OCI-LY3 (cell line): ENCODE measurements at regions not wholly inside any gene's neighbourhood (a gene's known extent, or its start where the extent isn't known, plus 50 kb on each side); places are given as distances from the start of the nearest gene placed in this dataset.
"Not testable (repeated sequence)": the region's sequence is repeated elsewhere in the genome, so short reads cannot be mapped to it uniquely, and the experiment has no call there.

Source experiments
- H2AFZ ChIP-seq: fragments of 200-600, 300-600 bp; shearing (Covaris generic); 2 replicates; pipeline ENCODE4 v1.6.0; 2014; ENCODE audit warnings: antibody characterized with exemption, low read depth, low read length
- H3K27ac ChIP-seq: fragments of 200-600, 300-600 bp; sonication (generic); 2 replicates; pipeline ENCODE4 v1.5.1; 2014; ENCODE audit warnings: mild to moderate bottlenecking, low read length, moderate library complexity, mixed read lengths
- H3K27me3 ChIP-seq: fragments of 200-600, 300-600 bp; sonication (generic); 2 replicates; pipeline ENCODE4 v1.6.1; 2014; ENCODE audit warnings: low read depth, low read length, mixed read lengths
- H3K36me3 ChIP-seq: fragments of 200-600, 300-600 bp; sonication (generic); replicated peaks from 2 replicates; pipeline ENCODE3; 2014; ENCODE audit warnings: low read depth, low read length, mixed read lengths
- H3K4me1 ChIP-seq: fragments of 300-600, 200-600 bp; sonication (generic); 2 replicates; pipeline ENCODE4 v1.6.1; 2014; ENCODE audit warnings: low read length, mixed read lengths
- H3K4me2 ChIP-seq: fragments of 200-600, 300-600 bp; sonication (generic); 2 replicates; pipeline ENCODE4 v1.6.1; 2014; ENCODE audit warnings: low read length, mixed read lengths
- H3K4me3 ChIP-seq: fragments of 300-600, 200-600 bp; sonication (generic); 2 replicates; pipeline ENCODE4 v1.5.1; 2014; ENCODE audit warnings: antibody characterized with exemption, mild to moderate bottlenecking, low read length, moderate library complexity
- H3K79me2 ChIP-seq: fragments of 300-600, 200-600 bp; shearing (Covaris generic); 2 replicates; pipeline ENCODE4 v1.6.1; 2014; ENCODE audit warnings: mild to moderate bottlenecking, low read length, mixed read lengths
- H3K9ac ChIP-seq: fragments of 300-600, 200-600 bp; shearing (Covaris generic); 2 replicates; pipeline ENCODE4 v1.6.0; 2014; ENCODE audit warnings: mild to moderate bottlenecking, low read length, moderate library complexity
- H3K9me3 ChIP-seq: fragments of 200-600, 300-600 bp; shearing (Covaris generic); 2 replicates; pipeline ENCODE4 v1.6.1; 2014; ENCODE audit warnings: low read length, mixed read lengths; ENCODE audit not compliant: insufficient read depth
- H4K20me1 ChIP-seq: fragments of 200-600, 300-600 bp; sonication (generic); 2 replicates; pipeline ENCODE4 v1.6.1; 2016; ENCODE audit warnings: low read length, mixed read lengths; ENCODE audit not compliant: insufficient read depth
- EZH2phosphoT487 ChIP-seq: fragments of 200-600 bp; shearing (Covaris generic); IDR thresholded peaks from 2 replicates; pipeline ENCODE4 v1.6.1; 2018; ENCODE audit warnings: antibody characterized with exemption, mixed run types, low read depth
- TF ChIP-seq, protein P1 (sequence below): fragments of 200-600, 300-600 bp; sonication (generic); IDR thresholded peaks from 2 replicates; pipeline ENCODE4 v1.5.1; 2014; ENCODE audit warnings: antibody characterized with exemption, low read length, low read depth

GRCh38 chr4:23023121-23023520 lies 330.4 kb downstream of the GBA3 start:
- Histone ChIP-seq H4K20me1 (no peaks in the 10 kb centered on the region), H3K4me2 (no peak overlapping the region), H3K27ac (no peak overlapping the region), H3K4me1 (no peaks in the 10 kb centered on the region), H3K4me3 (no peak overlapping the region), H3K27me3 (no peaks in the 10 kb centered on the region), H3K9ac (no peak overlapping the region), H3K9me3 (no peaks in the 10 kb centered on the region), H3K36me3 (no peaks in the 10 kb centered on the region), H2AFZ (no peak overlapping the region), H3K79me2 (no peaks in the 10 kb centered on the region)
- no peak for TF ChIP-seq EZH2phosphoT487
- TF ChIP-seq, protein P1, sequence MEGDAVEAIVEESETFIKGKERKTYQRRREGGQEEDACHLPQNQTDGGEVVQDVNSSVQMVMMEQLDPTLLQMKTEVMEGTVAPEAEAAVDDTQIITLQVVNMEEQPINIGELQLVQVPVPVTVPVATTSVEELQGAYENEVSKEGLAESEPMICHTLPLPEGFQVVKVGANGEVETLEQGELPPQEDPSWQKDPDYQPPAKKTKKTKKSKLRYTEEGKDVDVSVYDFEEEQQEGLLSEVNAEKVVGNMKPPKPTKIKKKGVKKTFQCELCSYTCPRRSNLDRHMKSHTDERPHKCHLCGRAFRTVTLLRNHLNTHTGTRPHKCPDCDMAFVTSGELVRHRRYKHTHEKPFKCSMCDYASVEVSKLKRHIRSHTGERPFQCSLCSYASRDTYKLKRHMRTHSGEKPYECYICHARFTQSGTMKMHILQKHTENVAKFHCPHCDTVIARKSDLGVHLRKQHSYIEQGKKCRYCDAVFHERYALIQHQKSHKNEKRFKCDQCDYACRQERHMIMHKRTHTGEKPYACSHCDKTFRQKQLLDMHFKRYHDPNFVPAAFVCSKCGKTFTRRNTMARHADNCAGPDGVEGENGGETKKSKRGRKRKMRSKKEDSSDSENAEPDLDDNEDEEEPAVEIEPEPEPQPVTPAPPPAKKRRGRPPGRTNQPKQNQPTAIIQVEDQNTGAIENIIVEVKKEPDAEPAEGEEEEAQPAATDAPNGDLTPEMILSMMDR: no peak

DNA sequence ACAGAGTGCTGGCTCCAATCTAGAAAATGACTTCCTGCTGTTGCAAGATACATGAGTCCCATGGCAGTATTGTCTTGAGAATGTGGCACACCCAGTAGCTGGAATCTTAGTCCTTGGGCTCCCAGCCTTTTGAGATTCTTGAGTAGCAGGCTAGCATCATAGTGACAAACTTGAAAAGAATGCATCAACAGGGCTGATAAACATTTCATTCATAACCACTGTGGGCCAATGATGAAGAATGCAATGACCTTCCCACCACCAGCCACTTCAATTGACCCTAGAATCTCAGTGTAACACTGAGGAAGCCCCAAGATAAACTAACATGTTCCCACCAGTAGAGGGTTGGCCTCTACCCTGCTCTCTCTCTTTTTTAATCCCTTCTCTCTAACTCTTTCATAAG lies 329.3 kb downstream of the GBA3 start:
- Histone ChIP-seq H3K9ac (no peak overlapping the region), H3K27me3 (no peaks in the 10 kb centered on the region), H3K79me2 (no peaks in the 10 kb centered on the region), H3K4me1 (no peaks in the 10 kb centered on the region), H3K36me3 (no peaks in the 10 kb centered on the region), H3K27ac (no peak overlapping the region), H3K4me2 (no peak overlapping the region), H3K9me3 (no peaks in the 10 kb centered on the region), H2AFZ (no peak overlapping the region), H3K4me3 (no peak overlapping the region), H4K20me1 (no peaks in the 10 kb centered on the region)
- no peak for TF ChIP-seq EZH2phosphoT487
- TF ChIP-seq, protein P1: no peak

GRCh38 chr4:23021040-23021439 lies 328.3 kb downstream of the GBA3 start:
- Histone ChIP-seq H3K9me3 (no peaks in the 10 kb centered on the region), H3K27me3 (no peaks in the 10 kb centered on the region), H4K20me1 (no peaks in the 10 kb centered on the region), H3K9ac (no peak overlapping the region), H3K27ac (no peak overlapping the region), H3K36me3 (no peaks in the 10 kb centered on the region), H3K4me1 (no peaks in the 10 kb centered on the region), H3K79me2 (no peaks in the 10 kb centered on the region), H3K4me2 (no peak overlapping the region), H2AFZ (no peak overlapping the region), H3K4me3 (no peak overlapping the region)
- TF ChIP-seq EZH2phosphoT487: no peak
- TF ChIP-seq, protein P1: no peak

DNA sequence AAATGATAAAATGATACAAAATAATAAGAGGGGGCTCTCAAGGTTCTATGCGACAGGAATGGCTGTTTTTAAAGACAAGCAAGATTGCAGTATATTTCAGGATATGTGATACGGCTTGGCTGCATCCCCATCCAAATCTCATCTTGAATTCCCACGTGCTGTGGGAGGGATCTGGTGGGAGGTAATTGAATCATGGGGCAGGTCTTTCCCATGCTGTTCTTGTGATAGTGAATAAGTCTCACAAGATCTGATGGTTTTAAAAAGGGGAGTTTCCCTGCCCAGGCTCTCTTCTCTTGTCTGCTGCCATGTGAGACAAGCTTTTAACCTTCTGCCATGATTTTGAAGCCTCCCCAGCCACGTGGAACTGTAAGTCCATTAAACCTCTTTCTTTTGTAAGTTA lies 327.7 kb downstream of the GBA3 start:
- H3K4me3 ChIP-seq, H3K9ac ChIP-seq, H3K79me2 ChIP-seq, H3K9me3 ChIP-seq, H3K4me1 ChIP-seq, H2AFZ ChIP-seq, H3K27ac ChIP-seq, H3K36me3 ChIP-seq, H3K4me2 ChIP-seq, H4K20me1 ChIP-seq, H3K27me3 ChIP-seq: not testable (repeated sequence)

GRCh38 chr4:23016981-23017380 lies 324.2 kb downstream of the GBA3 start:
- no peak overlapping the region for H3K27ac ChIP-seq
- no peak overlapping the region for H3K4me3 ChIP-seq
- no peaks in the 10 kb centered on the region for H4K20me1 ChIP-seq
- H3K9ac ChIP-seq: no peak overlapping the region
- TF ChIP-seq, protein P1: no peak
- no peak for TF ChIP-seq EZH2phosphoT487
- H3K36me3 ChIP-seq: no peaks in the 10 kb centered on the region
- H3K79me2 ChIP-seq: no peaks in the 10 kb centered on the region
- H2AFZ ChIP-seq: no peak overlapping the region
- no peaks in the 10 kb centered on the region for H3K9me3 ChIP-seq
- H3K27me3 ChIP-seq: no peaks in the 10 kb centered on the region
- H3K4me1 ChIP-seq: no peaks in the 10 kb centered on the region
- H3K4me2 ChIP-seq: no peak overlapping the region
